H1 (cell line): ENCODE measurements at regions not wholly inside any gene's neighbourhood (a gene's known extent, or its start where the extent isn't known, plus 50 kb on each side); places are given as distances from the start of the nearest gene placed in this dataset.

Experiments used
- CTCF ChIA-PET: fragments of 300-600 bp; sonication (Branson Sonifier 250); formaldehyde crosslinking; loops from one replicate; lab custom pipeline; 2021; ENCODE audit not compliant: partially characterized antibody; lab: Charles Lee
- POLR2A ChIA-PET: fragments of 300-600 bp; sonication (Branson Sonifier 250); formaldehyde crosslinking; loops from one replicate; lab custom pipeline; 2021; ENCODE audit warnings: inconsistent platforms; ENCODE audit not compliant: partially characterized antibody; lab: Charles Lee
- DNase-seq, 2 experiments: peaks; one replicate each; pipeline versions ENCODE4 v3.0.0 to v3.0.0-alpha.2; 2010 to 2022; ENCODE audit warnings: low spot score in 2 of 2, low read depth in 1 of 2, mixed read lengths in 1 of 2
- FAIRE-seq: peaks from 2 replicates; lab custom pipeline; 2011; peaks lifted over from hg19 to GRCh38; lab: Jason Lieb, UNC
- H2AFZ ChIP-seq: 2 replicates; pipeline ENCODE4 v1.8.1; 2012; ENCODE audit warnings: low read length, inconsistent platforms
- H2AK5ac ChIP-seq: 2 replicates; pipeline ENCODE4 v1.6.1; 2013; ENCODE audit warnings: low read depth, low read length
- H2BK120ac ChIP-seq: replicated peaks from 2 replicates; pipeline ENCODE3; 2013; ENCODE audit warnings: low read depth, low read length, inconsistent platforms
- H2BK12ac ChIP-seq: 2 replicates; pipeline ENCODE4 v1.6.1; 2013; ENCODE audit warnings: low read depth, low read length
- H2BK15ac ChIP-seq: 2 replicates; pipeline ENCODE4 v1.6.1; 2013; ENCODE audit warnings: low read length
- H2BK20ac ChIP-seq: 2 replicates; pipeline ENCODE4 v1.6.1; 2013; ENCODE audit warnings: low read length
- H2BK5ac ChIP-seq: 2 replicates; pipeline ENCODE4 v1.6.1; 2013; ENCODE audit warnings: low read depth, low read length
- H3K14ac ChIP-seq: 2 replicates; pipeline ENCODE4 v1.6.1; 2013; ENCODE audit warnings: inconsistent platforms; ENCODE audit not compliant: insufficient read length
- H3K18ac ChIP-seq: 2 replicates; pipeline ENCODE4 v1.6.1; 2013; ENCODE audit warnings: low read length; ENCODE audit errors: extremely low read depth
- H3K23ac ChIP-seq: 2 replicates; pipeline ENCODE4 v1.6.1; 2013; ENCODE audit warnings: inconsistent platforms; ENCODE audit not compliant: insufficient read length
- H3K23me2 ChIP-seq: 2 replicates; pipeline ENCODE4 v1.6.1; 2013; ENCODE audit warnings: low read depth, low read length
- H3K27ac ChIP-seq: 2 replicates; pipeline ENCODE4 v1.6.1; 2011; ENCODE audit warnings: low read depth, low read length, inconsistent platforms
- H3K27me3 ChIP-seq, 4 experiments: replicated peaks in 1 of 4; 1 replicate in 1 of 4; 2 replicates in 3 of 4; pipeline versions ENCODE4 v1.6.1 to v1.8.1; 2011 to 2013; ENCODE audit warnings: low read length in 3 of 4, mild to moderate bottlenecking in 3 of 4, inconsistent platforms in 2 of 4, mixed read lengths in 2 of 4, moderate library complexity in 1 of 4; ENCODE audit not compliant: control insufficient read depth in 3 of 4, insufficient read depth in 3 of 4; ENCODE audit errors: extremely low read depth in 1 of 4
- H3K36me3 ChIP-seq, 4 experiments: 2 replicates each; pipeline versions ENCODE4 v1.6.1 to v1.8.1; 2011 to 2013; ENCODE audit warnings: mild to moderate bottlenecking in 4 of 4, low read length in 3 of 4, moderate library complexity in 2 of 4, control low read depth in 1 of 4, inconsistent platforms in 1 of 4; ENCODE audit not compliant: insufficient read depth in 4 of 4, control insufficient read depth in 2 of 4
- H3K4ac ChIP-seq: replicated peaks from 2 replicates; pipeline ENCODE3; 2013; ENCODE audit warnings: low read length, low read depth, mixed read lengths, inconsistent platforms; ENCODE audit not compliant: insufficient read length
- H3K4me1 ChIP-seq, 4 experiments: replicated peaks in 1 of 4; 1 replicate in 1 of 4; 2 replicates in 3 of 4; pipeline versions ENCODE4 v1.6.1 to v1.8.1; 2011 to 2013; ENCODE audit warnings: low read length in 3 of 4, inconsistent platforms in 2 of 4, mixed read lengths in 1 of 4; ENCODE audit not compliant: insufficient read depth in 4 of 4, control insufficient read depth in 3 of 4
- H3K4me2 ChIP-seq, 2 experiments: 2 replicates each; pipeline versions ENCODE4 v1.6.1 to v1.8.1; 2011 to 2013; ENCODE audit warnings: low read depth in 2 of 2, low read length in 2 of 2, control low read depth in 1 of 2, inconsistent platforms in 1 of 2, mild to moderate bottlenecking in 1 of 2; ENCODE audit not compliant: insufficient read depth in 1 of 2
- H3K4me3 ChIP-seq, 4 experiments: fragments of 200-600, 300-600 bp in 1 of 4; sonication (generic), shearing (Covaris generic), sonication (Bioruptor Twin) in 1 of 4; 2 replicates each; pipeline versions ENCODE4 v1.5.1 to v1.8.1; 2011 to 2016; ENCODE audit warnings: low read length in 4 of 4, low read depth in 3 of 4, control low read depth in 2 of 4, inconsistent platforms in 2 of 4, mild to moderate bottlenecking in 2 of 4, mixed read lengths in 1 of 4, moderate library complexity in 1 of 4; ENCODE audit not compliant: insufficient read depth in 2 of 4; ENCODE audit errors: extremely low read depth in 1 of 4
- H3K56ac ChIP-seq: replicated peaks from 2 replicates; pipeline ENCODE3; 2013; ENCODE audit warnings: low read depth, mild to moderate bottlenecking, mixed read lengths, low read length, inconsistent platforms; ENCODE audit not compliant: insufficient read length
- H3K79me1 ChIP-seq: 2 replicates; pipeline ENCODE4 v1.6.1; 2013; ENCODE audit warnings: low read depth, low read length, control low read depth
- H3K79me2 ChIP-seq, 2 experiments: 2 replicates each; pipeline versions ENCODE4 v1.6.1 to v1.8.1; 2012 to 2013; ENCODE audit warnings: low read length in 2 of 2, mild to moderate bottlenecking in 2 of 2, inconsistent platforms in 1 of 2; ENCODE audit not compliant: insufficient read depth in 2 of 2, control insufficient read depth in 1 of 2
- H3K9ac ChIP-seq, 4 experiments: replicated peaks in 1 of 4; 1 replicate in 1 of 4; 2 replicates in 3 of 4; pipeline versions ENCODE4 v1.6.1 to v1.8.1; 2011 to 2013; ENCODE audit warnings: low read depth in 3 of 4, low read length in 3 of 4, control low read depth in 2 of 4, mild to moderate bottlenecking in 2 of 4, moderate library complexity in 2 of 4, inconsistent platforms in 1 of 4; ENCODE audit errors: extremely low read depth in 1 of 4
- H3K9me3 ChIP-seq, 2 experiments: 2 replicates each; pipeline versions ENCODE4 v1.6.1 to v1.8.1; 2012 to 2013; ENCODE audit warnings: mild to moderate bottlenecking in 2 of 2, moderate library complexity in 2 of 2, control low read depth in 1 of 2, inconsistent platforms in 1 of 2, low read depth in 1 of 2, low read length in 1 of 2, mixed read lengths in 1 of 2; ENCODE audit not compliant: insufficient read depth in 2 of 2
- H4K20me1 ChIP-seq, 2 experiments: replicated peaks in 1 of 2; 2 replicates each; pipeline versions ENCODE3 to v1.8.1; 2011 to 2013; ENCODE audit warnings: inconsistent platforms in 2 of 2, low read length in 2 of 2, mild to moderate bottlenecking in 1 of 2; ENCODE audit not compliant: insufficient read depth in 2 of 2, control insufficient read depth in 1 of 2
- H4K5ac ChIP-seq: 2 replicates; pipeline ENCODE4 v1.6.1; 2013; ENCODE audit warnings: low read length, low read depth, mixed read lengths, inconsistent platforms; ENCODE audit not compliant: insufficient read length
- H4K8ac ChIP-seq: 2 replicates; pipeline ENCODE4 v1.8.0; 2013; ENCODE audit warnings: mild to moderate bottlenecking, moderate library complexity, low read length, inconsistent platforms; ENCODE audit not compliant: insufficient read depth; ENCODE audit errors: extremely low read depth
- H4K91ac ChIP-seq: replicated peaks from 2 replicates; pipeline ENCODE3; 2013; ENCODE audit warnings: low read length, mixed read lengths, inconsistent platforms; ENCODE audit not compliant: insufficient read length
- ATF2 ChIP-seq: IDR thresholded peaks from 2 replicates; pipeline ENCODE4 v1.6.1; 2012; ENCODE audit warnings: low read length, inconsistent platforms
- CTCF ChIP-seq, 3 experiments: IDR thresholded peaks; 1 replicate in 2 of 3; 2 replicates in 1 of 3; pipeline versions ENCODE4 v1.5.1 to v1.6.1; 2011; ENCODE audit warnings: low read length in 3 of 3, mild to moderate bottlenecking in 3 of 3, inconsistent platforms in 2 of 3, low read depth in 1 of 3, moderate library complexity in 1 of 3; ENCODE audit not compliant: insufficient read depth in 1 of 3; ENCODE audit errors: control extremely low read depth in 1 of 3
- EGR1 ChIP-seq: IDR thresholded peaks from 2 replicates; pipeline ENCODE4 v1.6.1; 2011; ENCODE audit warnings: low read depth, low read length, borderline replicate concordance
- NANOG ChIP-seq: IDR thresholded peaks from 2 replicates; pipeline ENCODE4 v1.6.1; 2011; ENCODE audit warnings: low read length, low read depth, mild to moderate bottlenecking, inconsistent platforms; ENCODE audit not compliant: insufficient read depth, poor library complexity, severe bottlenecking
- NRF1 ChIP-seq: IDR thresholded peaks from 2 replicates; pipeline ENCODE4 v1.6.1; 2011; ENCODE audit warnings: mild to moderate bottlenecking, low read depth, low read length, improper control_type of control experiment
- RFX5 ChIP-seq: IDR thresholded peaks from 2 replicates; pipeline ENCODE4 v1.6.1; 2011; ENCODE audit warnings: low read depth, low read length, improper control_type of control experiment, borderline replicate concordance
- SAP30 ChIP-seq: fragments of 300-600 bp; sonication (generic); IDR thresholded peaks from 2 replicates; pipeline ENCODE4 v1.7.1; 2012; ENCODE audit warnings: low read length, moderate library complexity, mild to moderate bottlenecking, inconsistent platforms; ENCODE audit not compliant: insufficient read depth, insufficient replicate concordance
- SIX5 ChIP-seq: IDR thresholded peaks from 2 replicates; pipeline ENCODE4 v1.6.1; 2011; ENCODE audit warnings: mild to moderate bottlenecking, low read depth, low read length
- SP1 ChIP-seq: IDR thresholded peaks from 2 replicates; pipeline ENCODE4 v1.6.1; 2011; ENCODE audit warnings: low read depth, low read length
- SP2 ChIP-seq: IDR thresholded peaks from 2 replicates; pipeline ENCODE4 v1.6.1; 2012; ENCODE audit warnings: mild to moderate bottlenecking, low read length, inconsistent platforms
- WGBS, 2 experiments: shearing (Covaris generic) in 1 of 2; methylation state at CpG; one replicate each; pipeline versions ENCODE4 v1.1.6 to v1.1.7; 2013 to 2015; ENCODE audit warnings: low lambda C conversion rate in 2 of 2, mixed read lengths in 2 of 2, inconsistent platforms in 1 of 2, low coverage in 1 of 2, missing lambda C conversion rate in 1 of 2; ENCODE audit not compliant: insufficient replicate concordance in 2 of 2, insufficient coverage in 1 of 2, insufficient read length in 1 of 2; ENCODE audit errors: extremely low coverage in 1 of 2, missing lambda C conversion rate in 1 of 2; 5-methylcytosine and 5-hydroxymethylcytosine counted together

GRCh38 chr3:34312684-34313083, 514.3 kb downstream of the PDCD6IP start:
- Histone ChIP-seq H3K4ac (no peak overlapping the region), H3K9me3 (no peaks in the 10 kb centered on the region), H3K79me1 (no peaks in the 10 kb centered on the region), H3K56ac (no peak overlapping the region), H4K91ac (no peak overlapping the region), H4K8ac (no peak overlapping the region), H2BK5ac (no peak overlapping the region), H2BK20ac (no peak overlapping the region), H2BK12ac (no peak overlapping the region), H3K27ac (no peak overlapping the region), H2AK5ac (no peak overlapping the region), H2BK120ac (no peak overlapping the region), H3K23ac (no peak overlapping the region), H2BK15ac (no peak overlapping the region), H2AFZ (peak overlapping the region; percentile 74), H3K79me2 (no peaks in the 10 kb centered on the region), H3K36me3 (no peaks in the 10 kb centered on the region), H3K4me2 (no peak overlapping the region), H3K18ac (no peak overlapping the region), H3K4me1 (no peaks in the 10 kb centered on the region), H3K9ac (no peak overlapping the region), H3K4me3 (no peak overlapping the region), H3K23me2 (no peaks in the 10 kb centered on the region), H3K27me3 (no peaks in the 10 kb centered on the region), H4K20me1 (no peaks in the 10 kb centered on the region), H4K5ac (no peak overlapping the region), H3K14ac (no peak overlapping the region)
- FAIRE-seq (no peak), DNase-seq (no peak)
- ChIA-PET CTCF (interaction anchor here (0.9 to 1.4 kb wide), 2 partner anchors 53 to 83 kb away, joined by 4 to 5 read pairs; no protein-coding TSS in a partner anchor), POLR2A (no interaction called here)
- 89% methylated on average over 5 of the region's 5 CpGs; no CpG with 5 or more reads in 1 of the 2 experiments for WGBS, 2 experiments
- TF ChIP-seq CTCF (IDR thresholded peaks at IDR 0.05; ENCODE audit: control extremely low read depth in 1 of 3, insufficient read depth in 1 of 3, low read depth in 1 of 3, low read length in 3 of 3), result no peak
- TF ChIP-seq SAP30, result no peak
- no peak for TF ChIP-seq RFX5
- TF ChIP-seq EGR1, result no peak
- TF ChIP-seq ATF2, result no peak
- TF ChIP-seq NRF1, result no peak
- no peak for TF ChIP-seq SIX5
- TF ChIP-seq SP1, result no peak
- TF ChIP-seq SP2, result no peak
- TF ChIP-seq NANOG, result no peak
